ENCODE measurements at regions not wholly inside any gene's neighbourhood (a gene's known extent, or its start where the extent isn't known, plus 50 kb on each side); places are given as distances from the start of the nearest gene placed in this dataset.

DNA sequence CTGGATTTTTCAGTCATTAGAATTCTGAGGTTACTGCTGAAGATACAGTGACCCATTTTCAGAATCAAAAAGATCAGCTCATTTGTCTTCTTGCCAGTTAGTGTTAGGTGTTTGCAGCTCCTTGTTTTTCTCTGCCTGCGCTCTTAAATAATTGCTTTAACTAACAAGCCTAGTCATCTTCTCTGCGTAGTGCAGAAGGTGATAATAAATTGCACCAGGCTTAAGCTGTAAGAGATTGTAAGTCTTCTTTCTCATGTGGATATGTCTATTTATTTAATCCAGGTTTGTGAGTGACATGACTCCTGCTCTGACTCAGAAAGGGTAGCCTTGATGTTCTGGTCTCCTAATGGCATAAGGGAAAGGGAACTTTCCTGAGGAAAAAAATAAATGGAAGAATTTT lies 167.2 kb downstream of the CEP135 start:
- H3K27me3 Mint-ChIP-seq (ENCODE audit: low read depth), result no peaks in the 10 kb centered on the region
- TF ChIP-seq, protein P1, sequence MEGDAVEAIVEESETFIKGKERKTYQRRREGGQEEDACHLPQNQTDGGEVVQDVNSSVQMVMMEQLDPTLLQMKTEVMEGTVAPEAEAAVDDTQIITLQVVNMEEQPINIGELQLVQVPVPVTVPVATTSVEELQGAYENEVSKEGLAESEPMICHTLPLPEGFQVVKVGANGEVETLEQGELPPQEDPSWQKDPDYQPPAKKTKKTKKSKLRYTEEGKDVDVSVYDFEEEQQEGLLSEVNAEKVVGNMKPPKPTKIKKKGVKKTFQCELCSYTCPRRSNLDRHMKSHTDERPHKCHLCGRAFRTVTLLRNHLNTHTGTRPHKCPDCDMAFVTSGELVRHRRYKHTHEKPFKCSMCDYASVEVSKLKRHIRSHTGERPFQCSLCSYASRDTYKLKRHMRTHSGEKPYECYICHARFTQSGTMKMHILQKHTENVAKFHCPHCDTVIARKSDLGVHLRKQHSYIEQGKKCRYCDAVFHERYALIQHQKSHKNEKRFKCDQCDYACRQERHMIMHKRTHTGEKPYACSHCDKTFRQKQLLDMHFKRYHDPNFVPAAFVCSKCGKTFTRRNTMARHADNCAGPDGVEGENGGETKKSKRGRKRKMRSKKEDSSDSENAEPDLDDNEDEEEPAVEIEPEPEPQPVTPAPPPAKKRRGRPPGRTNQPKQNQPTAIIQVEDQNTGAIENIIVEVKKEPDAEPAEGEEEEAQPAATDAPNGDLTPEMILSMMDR (conservative IDR thresholded peaks at IDR 0.05), result no peak

More for the DNA sequence above, 167.2 kb downstream of the CEP135 start:
- no peaks in the 10 kb centered on the region for H3K23me2 ChIP-seq (ENCODE audit: insufficient read length, low read depth, low read length, poor library complexity, severe bottlenecking)
- H3K9me3 Mint-ChIP-seq, result no peaks in the 10 kb centered on the region
- H3T11ph ChIP-seq (ENCODE audit: low read length), result no peak overlapping the region
- no peaks in the 10 kb centered on the region for H3K79me1 ChIP-seq (ENCODE audit: insufficient read depth, low read depth, low read length, poor library complexity, severe bottlenecking)
- H3K27ac Mint-ChIP-seq, result no peak overlapping the region
- H3K23ac ChIP-seq (ENCODE audit: insufficient read length, low read depth, low read length), result no peak overlapping the region
- no peaks in the 10 kb centered on the region; the same call in 1 of the 2 replicates for H3K4me1 ChIP-seq (ENCODE audit: insufficient read depth, low read length)
- no peak overlapping the region for H3K56ac ChIP-seq (ENCODE audit: insufficient read length, low read depth, low read length)
- H3K4ac ChIP-seq (ENCODE audit: low read depth, low read length), result no peak overlapping the region
- no peak overlapping the region for H3K18ac ChIP-seq (ENCODE audit: insufficient read length, low read depth, low read length)
- H3K79me2 ChIP-seq (ENCODE audit: insufficient read depth, low read length), result no peaks in the 10 kb centered on the region
- no peak overlapping the region for H3K9ac ChIP-seq (ENCODE audit: extremely low read depth, insufficient read length, low read length)
- no peak overlapping the region for H3K14ac ChIP-seq (ENCODE audit: insufficient read depth, low read length)
- H2BK15ac ChIP-seq (ENCODE audit: low read depth, low read length), result no peak overlapping the region
- H3K27me3 ChIP-seq (ENCODE audit: insufficient read depth, low read length), result no peaks in the 10 kb centered on the region
- DNase-seq, result no peak
- no peak overlapping the region for H4K5ac ChIP-seq (ENCODE audit: insufficient read length, low read depth, low read length)
- H2BK12ac ChIP-seq (ENCODE audit: insufficient read length, low read depth, low read length), result no peak overlapping the region
- no peak overlapping the region for H2BK20ac ChIP-seq (ENCODE audit: low read depth, low read length, poor library complexity, severe bottlenecking)
- H3K4me2 ChIP-seq (ENCODE audit: insufficient read depth, insufficient read length, low read length), result no peak overlapping the region
- H2AFZ ChIP-seq (ENCODE audit: low read length), result no peak overlapping the region
- peaks cover 9 to 12% of the 10 kb centered on the region in 2 experiments for H3K4me1 Mint-ChIP-seq
- H3K27ac ChIP-seq (ENCODE audit: insufficient read length, low read depth, low read length), result no peak overlapping the region
- H4K8ac ChIP-seq (replicated peaks; ENCODE audit: insufficient read length, low read depth, low read length), result no peak overlapping the region
- no peaks in the 10 kb centered on the region for H3K9me3 ChIP-seq (ENCODE audit: control insufficient read depth, low read depth, low read length)
- H2AK5ac ChIP-seq (ENCODE audit: insufficient read length, low read length), result no peak overlapping the region
- H4K91ac ChIP-seq (ENCODE audit: insufficient read length, low read depth, low read length), result no peak overlapping the region
- no peaks in the 10 kb centered on the region for H3K36me3 Mint-ChIP-seq (ENCODE audit: insufficient read depth in 1 of 3, low read depth in 3 of 3)
- no peaks in the 10 kb centered on the region for H4K20me1 ChIP-seq (ENCODE audit: control insufficient read depth, insufficient read depth, insufficient read length)
- WGBS (ENCODE audit: extremely low coverage, insufficient read length, low lambda C conversion rate), result no CpG with 5 or more reads among the region's 2 CpGs
- H2BK5ac ChIP-seq (ENCODE audit: insufficient read length, low read length), result no peak overlapping the region
- no peak overlapping the region for H2BK120ac ChIP-seq (ENCODE audit: low read depth, low read length, poor library complexity, severe bottlenecking)
- H3K4me3 Mint-ChIP-seq, result no peak overlapping the region

All from H9 (cell line).